HG03066 (cell line): ENCODE measurements at regions not wholly inside any gene's neighbourhood (a gene's known extent, or its start where the extent isn't known, plus 50 kb on each side); places are given as distances from the start of the nearest gene placed in this dataset.

ENCODE experiments used
- ATAC-seq: cut with Tn5 transposase; IDR thresholded peaks from one replicate; pipeline ENCODE4 v1.9.1; 2021; ENCODE audit warnings: low read depth; ENCODE audit not compliant: unreplicated experiment

- ATAC-seq: no peak
Measured at GRCh38 chr1:106954661-106955229, 101.7 kb upstream of the PRMT6 start.

- no peak for ATAC-seq
Measured at GRCh38 chr1:106956721-106957120, 99.8 kb upstream of the PRMT6 start.

- no peak for ATAC-seq
Measured at GRCh38 chr1:106957795-106958194, 98.7 kb upstream of the PRMT6 start.

- no peak for ATAC-seq
Measured at GRCh38 chr1:106960412-106960811, 96.1 kb upstream of the PRMT6 start.

GRCh38 chr1:106961646-106962045 is 94.8 kb upstream of the PRMT6 start:
- no peak for ATAC-seq

- no peak for ATAC-seq
Measured at GRCh38 chr1:106962591-106962990, 93.9 kb upstream of the PRMT6 start.

GRCh38 chr1:106964495-106964894 is 92.0 kb upstream of the PRMT6 start:
- ATAC-seq: no peak

- ATAC-seq: no peak
Measured at GRCh38 chr1:106968644-106969043, 87.8 kb upstream of the PRMT6 start.

- ATAC-seq: no peak
Measured at GRCh38 chr1:106969731-106970130, 86.7 kb upstream of the PRMT6 start.

- ATAC-seq: no peak
Measured at GRCh38 chr1:106972074-106972473, 84.4 kb upstream of the PRMT6 start.

- ATAC-seq: no peak
Measured at GRCh38 chr1:106975944-106976343, 80.5 kb upstream of the PRMT6 start.

- ATAC-seq: no peak
Measured at GRCh38 chr1:106978477-106979322, 77.8 kb upstream of the PRMT6 start.

GRCh38 chr1:106979371-106979770 is 77.1 kb upstream of the PRMT6 start:
- ATAC-seq: no peak

GRCh38 chr1:106980121-106980520 is 76.4 kb upstream of the PRMT6 start:
- ATAC-seq: no peak

- ATAC-seq: no peak
Measured at GRCh38 chr1:106984801-106985200, 71.7 kb upstream of the PRMT6 start.

GRCh38 chr1:106986603-106987002 is 69.9 kb upstream of the PRMT6 start:
- ATAC-seq: no peak

GRCh38 chr1:106995970-106996369 is 60.5 kb upstream of the PRMT6 start:
- ATAC-seq: peak; percentile 97

- no peak for ATAC-seq
Measured at GRCh38 chr1:106998431-106999002, 58.0 kb upstream of the PRMT6 start.

GRCh38 chr1:107000902-107001301 is 55.6 kb upstream of the PRMT6 start:
- ATAC-seq: no peak

GRCh38 chr1:107003972-107004371 is 52.5 kb upstream of the PRMT6 start:
- ATAC-seq: no peak

GRCh38 chr1:107004421-107004820 is 52.1 kb upstream of the PRMT6 start:
- no peak for ATAC-seq
